ENCODE measurements at regions not wholly inside any gene's neighbourhood (a gene's known extent, or its start where the extent isn't known, plus 50 kb on each side); places are given as distances from the start of the nearest gene placed in this dataset.

DNA sequence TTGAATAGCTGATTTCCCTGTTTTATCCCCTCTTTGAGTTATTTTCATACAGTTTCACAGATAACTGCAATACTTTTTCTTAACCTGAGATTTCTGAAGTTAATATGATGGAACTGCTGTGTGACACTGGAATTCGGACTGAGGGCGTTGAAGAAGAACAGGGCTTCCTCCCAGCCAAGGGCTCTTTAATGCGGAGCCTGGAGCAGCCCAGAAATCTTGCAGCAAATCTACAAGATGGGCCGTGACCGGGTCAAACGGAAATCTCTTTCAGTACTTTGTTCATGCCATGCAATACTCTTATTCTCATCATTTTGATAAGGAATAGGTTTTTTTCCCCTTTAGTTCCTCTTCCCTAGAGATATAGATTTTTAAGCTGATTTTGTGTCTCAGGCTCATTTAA is 236.8 kb upstream of the IRX4 start:
- TF ChIP-seq, protein P1, sequence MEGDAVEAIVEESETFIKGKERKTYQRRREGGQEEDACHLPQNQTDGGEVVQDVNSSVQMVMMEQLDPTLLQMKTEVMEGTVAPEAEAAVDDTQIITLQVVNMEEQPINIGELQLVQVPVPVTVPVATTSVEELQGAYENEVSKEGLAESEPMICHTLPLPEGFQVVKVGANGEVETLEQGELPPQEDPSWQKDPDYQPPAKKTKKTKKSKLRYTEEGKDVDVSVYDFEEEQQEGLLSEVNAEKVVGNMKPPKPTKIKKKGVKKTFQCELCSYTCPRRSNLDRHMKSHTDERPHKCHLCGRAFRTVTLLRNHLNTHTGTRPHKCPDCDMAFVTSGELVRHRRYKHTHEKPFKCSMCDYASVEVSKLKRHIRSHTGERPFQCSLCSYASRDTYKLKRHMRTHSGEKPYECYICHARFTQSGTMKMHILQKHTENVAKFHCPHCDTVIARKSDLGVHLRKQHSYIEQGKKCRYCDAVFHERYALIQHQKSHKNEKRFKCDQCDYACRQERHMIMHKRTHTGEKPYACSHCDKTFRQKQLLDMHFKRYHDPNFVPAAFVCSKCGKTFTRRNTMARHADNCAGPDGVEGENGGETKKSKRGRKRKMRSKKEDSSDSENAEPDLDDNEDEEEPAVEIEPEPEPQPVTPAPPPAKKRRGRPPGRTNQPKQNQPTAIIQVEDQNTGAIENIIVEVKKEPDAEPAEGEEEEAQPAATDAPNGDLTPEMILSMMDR (IDR thresholded peaks at IDR 0.05; ENCODE audit: low read depth, low read length): no peak
- no peak for DNase-seq (ENCODE audit: extremely low read depth, low read depth)

DNA sequence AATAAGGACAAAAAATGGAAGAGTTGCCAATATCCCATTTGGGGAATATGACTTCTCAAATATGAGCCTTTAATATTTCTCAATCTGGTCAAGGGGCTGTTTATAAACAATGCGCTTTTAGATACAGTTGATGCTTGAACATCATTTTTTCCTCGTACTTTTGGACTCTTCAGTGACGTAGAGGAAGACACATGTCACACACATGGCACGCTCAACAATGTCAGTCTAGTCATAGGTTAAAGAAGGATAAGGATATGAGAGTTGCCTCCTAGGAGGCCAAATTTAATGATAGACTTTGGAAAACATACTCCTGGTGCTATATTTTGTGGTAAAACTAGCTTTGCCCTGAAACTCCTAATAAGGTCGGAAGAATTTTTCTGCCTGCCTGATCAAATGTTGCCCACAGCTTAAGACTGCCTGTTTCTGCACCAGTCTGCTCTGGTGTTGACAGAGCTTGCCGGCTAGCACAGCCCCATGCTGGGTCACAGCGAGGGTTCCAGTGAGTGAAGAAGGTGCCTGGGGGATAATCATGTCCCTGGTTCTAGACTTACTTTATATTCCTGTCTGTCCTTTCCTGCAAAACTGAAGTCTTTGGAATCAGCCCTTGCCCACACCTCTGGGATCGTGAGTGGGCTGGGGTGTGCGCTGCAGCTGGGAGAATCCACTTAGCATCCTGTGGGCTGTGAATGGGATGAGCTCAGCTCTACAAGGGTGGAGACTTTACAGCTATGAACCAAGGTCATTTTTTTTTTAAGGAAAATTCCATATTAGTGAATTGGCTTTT is 230.8 kb upstream of the IRX4 start:
- no peak for DNase-seq (ENCODE audit: extremely low read depth, low read depth)
- TF ChIP-seq, protein P1 (IDR thresholded peaks at IDR 0.05; ENCODE audit: low read depth, low read length): no peak

DNA sequence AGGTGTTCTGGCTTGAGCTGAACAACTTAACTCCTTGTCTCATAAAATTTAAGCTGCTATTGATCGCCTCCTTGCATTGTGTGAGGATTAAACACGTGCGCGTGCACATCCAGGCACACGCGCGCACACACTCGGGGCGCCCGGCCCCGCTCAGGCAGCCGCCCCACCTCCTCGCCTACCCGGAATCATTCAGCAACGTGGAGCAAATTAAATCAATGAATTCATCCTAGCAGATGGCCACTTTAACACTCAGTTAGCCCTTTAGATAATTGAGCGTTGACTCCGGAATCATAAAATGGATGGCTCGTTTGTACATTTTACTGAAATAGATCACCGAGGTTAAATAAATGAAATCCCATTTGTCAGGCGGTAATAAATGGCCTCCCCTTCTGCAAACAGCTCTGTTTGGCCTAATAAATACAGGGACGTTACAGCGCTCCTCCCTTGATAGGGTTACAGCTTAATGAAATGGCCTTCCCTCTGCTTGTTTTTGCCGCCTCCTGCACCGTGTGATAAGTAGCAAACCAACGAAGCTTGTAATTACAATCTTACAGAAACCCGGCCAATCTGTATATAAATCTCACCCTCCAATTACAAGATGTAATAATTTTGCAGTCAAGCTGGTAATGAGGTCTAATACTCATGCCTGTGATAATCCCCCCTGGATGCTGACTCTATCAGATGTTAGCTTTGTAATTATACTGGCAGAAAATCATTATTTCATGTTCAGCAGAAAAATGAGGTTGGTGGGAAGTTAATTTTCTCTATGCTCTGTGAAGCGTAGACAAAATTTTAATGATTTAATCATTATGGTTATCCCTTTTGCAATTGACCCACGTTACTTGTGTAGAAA is 229.7 kb upstream of the IRX4 start:
- TF ChIP-seq, protein P1 (IDR thresholded peaks at IDR 0.05; ENCODE audit: low read depth, low read length): no peak
- DNase-seq (ENCODE audit: extremely low read depth, low read depth): no peak

DNA sequence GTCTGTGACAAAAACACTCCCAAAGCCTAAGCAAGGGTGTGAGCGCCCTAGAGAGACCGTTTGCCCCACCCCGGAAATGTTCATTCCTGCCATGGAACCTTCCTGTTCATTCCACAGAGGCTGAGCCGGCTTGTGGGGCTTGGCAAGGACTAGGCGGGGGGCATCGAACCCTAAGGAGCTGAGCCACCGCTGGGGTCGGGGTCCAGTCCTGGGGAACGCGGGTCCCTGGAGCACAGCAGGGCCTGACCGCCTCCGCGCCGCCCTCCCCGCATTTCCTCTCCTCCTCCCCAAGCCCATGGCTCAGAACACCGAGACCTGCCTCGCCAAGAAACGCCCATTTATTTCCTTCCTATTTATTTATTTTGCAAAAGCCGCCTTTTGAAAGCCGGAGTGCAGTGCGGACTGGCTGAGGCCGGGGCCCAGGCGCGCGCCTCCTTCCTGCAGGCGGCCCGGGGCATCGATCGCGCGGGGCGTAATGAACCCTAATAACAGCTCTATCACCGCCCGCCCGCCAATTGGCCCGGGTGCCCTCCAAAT is 228.9 kb upstream of the IRX4 start:
- DNase-seq (ENCODE audit: extremely low read depth, low read depth): no peak
- TF ChIP-seq, protein P1 (IDR thresholded peaks at IDR 0.05; ENCODE audit: low read depth, low read length): no peak

DNA sequence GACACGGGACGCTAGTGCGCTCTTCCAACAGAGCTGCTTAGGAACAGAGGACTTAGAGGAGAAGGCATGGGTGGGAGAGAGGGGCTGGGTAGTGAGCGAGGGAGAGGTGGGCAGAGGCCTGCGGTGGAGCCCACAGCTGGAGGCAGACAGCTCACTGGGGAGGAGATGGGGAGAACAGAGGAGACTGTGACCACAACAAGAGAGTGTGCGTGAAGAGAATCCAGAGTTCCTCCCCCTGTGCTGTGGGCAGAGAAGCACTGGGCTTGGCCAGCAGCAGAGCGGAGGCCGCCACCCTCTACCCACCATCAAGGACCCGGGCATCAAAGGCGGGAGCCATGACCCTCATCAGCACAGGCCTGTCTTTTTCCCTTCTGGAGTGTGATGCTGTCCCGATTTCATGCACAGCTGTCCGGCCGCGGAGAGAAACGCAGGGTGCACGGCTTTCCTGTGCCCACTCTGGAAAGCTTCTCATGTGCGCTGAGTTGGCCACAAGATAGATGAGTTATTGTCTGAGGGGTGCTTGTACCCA is 228.3 kb upstream of the IRX4 start:
- no peak for DNase-seq (ENCODE audit: extremely low read depth, low read depth)
- TF ChIP-seq, protein P1 (IDR thresholded peaks at IDR 0.05; ENCODE audit: low read depth, low read length): no peak

DNA sequence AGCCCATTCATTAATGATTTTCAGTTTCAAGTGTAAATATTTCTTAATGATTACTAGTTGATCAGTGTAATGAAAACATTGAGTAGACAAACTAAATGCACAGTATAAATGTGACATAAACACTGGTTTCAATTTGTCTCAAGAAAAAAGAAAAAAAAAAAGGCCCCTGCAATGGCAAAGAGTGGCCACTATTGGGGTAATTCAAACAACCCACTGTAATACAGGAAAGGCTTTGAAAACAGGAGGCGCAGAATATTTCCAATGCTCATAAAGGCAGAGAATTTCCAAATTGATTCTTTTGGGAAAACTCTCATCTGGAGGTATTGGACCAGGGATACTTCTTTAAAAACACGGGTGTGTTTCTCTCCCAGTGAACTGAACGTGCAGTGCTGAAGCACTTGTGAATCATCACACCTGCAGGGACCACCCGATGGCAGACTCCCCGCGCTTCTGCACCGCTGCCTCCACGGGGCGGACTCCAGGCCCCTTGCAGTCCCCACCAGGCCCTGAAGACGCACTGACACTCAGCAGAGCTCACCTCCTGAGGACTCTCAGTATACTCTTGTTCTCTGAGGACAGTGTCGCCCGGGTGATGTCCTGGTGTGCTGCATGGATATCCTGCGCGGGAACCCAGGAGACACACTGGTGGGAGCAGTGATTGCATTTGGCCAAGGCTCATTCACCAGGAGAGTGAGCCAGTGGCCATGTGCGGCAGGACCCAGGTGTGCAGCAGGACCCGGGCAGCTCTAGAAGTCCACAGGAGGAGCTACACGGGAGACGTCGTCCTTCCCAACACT is 227.6 kb upstream of the IRX4 start:
- no peak for DNase-seq (ENCODE audit: extremely low read depth, low read depth)
- TF ChIP-seq, protein P1 (IDR thresholded peaks at IDR 0.05; ENCODE audit: low read depth, low read length): no peak

All from AG09319 (cell line).